HepG2 (cell line): ENCODE measurements at regions not wholly inside any gene's neighbourhood (a gene's known extent, or its start where the extent isn't known, plus 50 kb on each side); places are given as distances from the start of the nearest gene placed in this dataset.

Experiments used
- ATAC-seq: fragments of 200-7000 bp; cut with Tn5 transposase; 3 replicates; pipeline ENCODE4 v1.9.1; 2020; ENCODE audit warnings: mild to moderate bottlenecking, moderate library complexity
- BruUV-seq: library from RNA; stranded (reverse); fragments of 400-500 nt; replicated peaks from 2 replicates; lab custom pipeline; 2021; lab: Mats Ljungman, UMichigan
- CTCF ChIA-PET: fragments of 300-600 bp; formaldehyde crosslinking; extraction: SDS; loops from one replicate; lab custom pipeline; 2021; ENCODE audit warnings: low total read pairs, inconsistent platforms, low intra/inter-chr PET ratio; lab: Yijun Ruan, JAX
- POLR2A ChIA-PET: fragments of 350-600 bp; sonication (Branson Sonifier 250); formaldehyde crosslinking; loops from one replicate; lab custom pipeline; 2020; ENCODE audit warnings: antibody characterized with exemption, inconsistent platforms; lab: Yijun Ruan, JAX
- DNase-seq: peaks from one replicate; pipeline ENCODE4 v3.0.0-alpha.2; 2015; ENCODE audit warnings: low spot score
- FAIRE-seq: peaks from 3 replicates; lab custom pipeline; 2011; peaks lifted over from hg19 to GRCh38; lab: Jason Lieb, UNC
- H2AFZ ChIP-seq: one replicate; pipeline ENCODE4 v1.6.1; 2011; ENCODE audit warnings: low read length, inconsistent platforms
- H3K27ac ChIP-seq: fragments of 300-600 bp; 3 replicates; pipeline ENCODE4 v1.8.0; 2011; ENCODE audit warnings: mixed run types, mild to moderate bottlenecking, mixed read lengths, low read length, inconsistent platforms; ENCODE audit not compliant: insufficient read depth; ENCODE audit errors: extremely low read length
- H3K27me3 ChIP-seq, 2 experiments: fragments of 200-600 bp in 1 of 2; 2 replicates in 1 of 2; 3 replicates in 1 of 2; pipeline versions ENCODE4 v1.6.0 to v1.8.0; 2011; ENCODE audit warnings: low read length in 2 of 2, mild to moderate bottlenecking in 2 of 2, moderate library complexity in 2 of 2, inconsistent platforms in 1 of 2; ENCODE audit not compliant: insufficient read depth in 2 of 2, control insufficient read depth in 1 of 2
- H3K36me3 ChIP-seq, 2 experiments: fragments of 200-600 bp in 1 of 2; replicated peaks in 1 of 2; 2 replicates in 1 of 2; 3 replicates in 1 of 2; pipeline versions ENCODE4 v1.5.1 to v1.8.0; 2011; ENCODE audit warnings: low read length in 2 of 2, inconsistent platforms in 1 of 2; ENCODE audit not compliant: insufficient read depth in 2 of 2, control insufficient read depth in 1 of 2
- H3K4me1 ChIP-seq: 2 replicates; pipeline ENCODE4 v1.5.1; 2012; ENCODE audit warnings: low read length, inconsistent platforms; ENCODE audit not compliant: insufficient read depth
- H3K4me2 ChIP-seq: 2 replicates; pipeline ENCODE4 v1.6.0; 2011; ENCODE audit warnings: low read depth, low read length, inconsistent platforms
- H3K4me3 ChIP-seq, 3 experiments: fragments of 200-600 bp in 1 of 3; sonication (generic), shearing (Covaris generic) in 1 of 3; replicated peaks in 1 of 3; 2 replicates each; pipeline ENCODE4 v1.5.1; 2011 to 2016; ENCODE audit warnings: low read length in 3 of 3, inconsistent platforms in 2 of 3, low read depth in 2 of 3, mild to moderate bottlenecking in 2 of 3, control low read depth in 1 of 3, mixed read lengths in 1 of 3; ENCODE audit not compliant: insufficient read depth in 1 of 3
- H3K79me2 ChIP-seq: one replicate; pipeline ENCODE4 v1.6.1; 2011; ENCODE audit warnings: low read length, inconsistent platforms; ENCODE audit not compliant: insufficient read depth
- H3K9ac ChIP-seq: 2 replicates; pipeline ENCODE4 v1.6.0; 2011; ENCODE audit warnings: mild to moderate bottlenecking, low read depth, low read length, inconsistent platforms; ENCODE audit not compliant: insufficient read depth
- H3K9me3 ChIP-seq: 2 replicates; pipeline ENCODE4 v1.5.1; 2012; ENCODE audit warnings: mild to moderate bottlenecking, low read length
- H4K20me1 ChIP-seq: 2 replicates; pipeline ENCODE4 v1.6.0; 2011; ENCODE audit warnings: inconsistent platforms, mild to moderate bottlenecking, low read length, moderate library complexity; ENCODE audit not compliant: insufficient read depth
- DNMT3B ChIP-seq: conservative IDR thresholded peaks from 2 replicates; pipeline ENCODE4 v1.6.1; 2016; ENCODE audit warnings: missing biosample characterization, control low read depth
- GMEB2 ChIP-seq: IDR thresholded peaks from 2 replicates; pipeline ENCODE4 v1.6.1; 2016; ENCODE audit warnings: missing biosample characterization, missing genetic modification reagents, low read depth
- NAIF1 ChIP-seq: sonication (generic); formaldehyde crosslinking; IDR thresholded peaks from 2 replicates; pipeline ENCODE4 v1.5.0; 2020; ENCODE audit warnings: mild to moderate bottlenecking, missing genetic modification reagents, borderline replicate concordance
- PATZ1 ChIP-seq: sonication (generic); formaldehyde crosslinking; IDR thresholded peaks from 2 replicates; pipeline ENCODE4 v1.4.0; 2020; ENCODE audit warnings: missing genetic modification reagents
- UBTF ChIP-seq: sonication (generic); formaldehyde crosslinking; IDR thresholded peaks from 2 replicates; pipeline ENCODE4 v1.4.0; 2020; ENCODE audit warnings: mild to moderate bottlenecking, missing genetic modification reagents
- ZBTB43 ChIP-seq: sonication (generic); formaldehyde crosslinking; conservative IDR thresholded peaks from 2 replicates; pipeline ENCODE4 v1.4.0; 2020; ENCODE audit warnings: missing genetic modification reagents
- ZMYM4 ChIP-seq: sonication (generic); formaldehyde crosslinking; IDR thresholded peaks from 2 replicates; pipeline ENCODE4 v1.8.1; 2023; ENCODE audit warnings: mild to moderate bottlenecking, missing genetic modification reagents
- ZNF24 ChIP-seq: fragments of 450-650 bp; IDR thresholded peaks from 2 replicates; pipeline ENCODE4 v1.6.1; 2017; ENCODE audit warnings: antibody characterized with exemption, mild to moderate bottlenecking
- ZNF441 ChIP-seq: sonication (generic); formaldehyde crosslinking; IDR thresholded peaks from 2 replicates; pipeline ENCODE4 v1.7.0; 2021; ENCODE audit warnings: missing genetic modification reagents, borderline replicate concordance
- ZNF510 ChIP-seq: sonication (generic); formaldehyde crosslinking; IDR thresholded peaks from 2 replicates; pipeline ENCODE4 v1.4.0; 2020; ENCODE audit warnings: low read depth, mild to moderate bottlenecking, missing genetic modification reagents
- ZNF687 ChIP-seq: sonication (generic); formaldehyde crosslinking; IDR thresholded peaks from 2 replicates; pipeline ENCODE4 v1.5.1; 2020; ENCODE audit warnings: mild to moderate bottlenecking, missing genetic modification reagents, moderate library complexity
- WGBS: methylation state at CpG from one replicate; pipeline ENCODE4 v1.1.6; 2017; ENCODE audit warnings: low lambda C conversion rate; 5-methylcytosine and 5-hydroxymethylcytosine counted together
- in situ Hi-C: cut with HindIII; loops from 2 replicates; pipeline ENCODE4 v1.10.0; 2017; ENCODE audit warnings: low pct_unique_long_range_greater_than_20kb; ENCODE audit not compliant: extremely low pct_ligation_motif_present
- intact Hi-C: fragments of 100-400 bp; cut with micrococcal nuclease; formaldehyde crosslinking; loops from one replicate; pipeline ENCODE4 v1.10.0; 2022; ENCODE audit not compliant: unreplicated experiment

- Histone ChIP-seq H3K27ac (no peak overlapping the region), H2AFZ (no peak overlapping the region), H3K27me3 (no peaks in the 10 kb centered on the region), H3K79me2 (no peaks in the 10 kb centered on the region), H3K9ac (no peak overlapping the region), H4K20me1 (no peaks in the 10 kb centered on the region), H3K36me3 (no peaks in the 10 kb centered on the region), H3K4me1 (no peaks in the 10 kb centered on the region), H3K9me3 (peaks cover 44% of the 10 kb centered on the region), H3K4me3 (no peak overlapping the region), H3K4me2 (no peak overlapping the region)
- WGBS = 0% methylated on average over 1 of the region's 1 CpG
- CTCF ChIA-PET = no interaction called here
- in situ Hi-C loops (no loop called here), intact Hi-C loops (no loop called here)
- FAIRE-seq (no peak), DNase-seq (no peak), ATAC-seq (no peak)
- no TSS peak for BruUV-seq
- no peak for TF ChIP-seq UBTF
- no peak for TF ChIP-seq ZNF24
- no peak for TF ChIP-seq ZNF510
- TF ChIP-seq ZMYM4 (CRISPR knock-in tag) = no peak
- TF ChIP-seq GMEB2 (CRISPR knock-in tag) = no peak
- TF ChIP-seq ZNF441 = no peak
- no peak for TF ChIP-seq DNMT3B (CRISPR knock-in tag)
- TF ChIP-seq ZNF687 (CRISPR knock-in tag) = no peak
- no peak for TF ChIP-seq NAIF1 (CRISPR knock-in tag)
- no peak for TF ChIP-seq ZBTB43 (CRISPR knock-in tag)
- no peak for TF ChIP-seq PATZ1
- POLR2A ChIA-PET = no interaction called here
These were observed 782.5 kb downstream of the C12orf50 start for GRCh38 chr12:87246726-87247125.
